Spinal cord (tissue), 9 donors: ENCODE measurements at regions not wholly inside any gene's neighbourhood (a gene's known extent, or its start where the extent isn't known, plus 50 kb on each side); places are given as distances from the start of the nearest gene placed in this dataset.
A peak's percentile ranks its signal among the peaks of the same experiment; 100 is the strongest.

ENCODE experiments used
- DNase-seq, 6 donors: peaks; one replicate each; pipeline versions ENCODE4 v3.0.0 to v3.0.0-alpha.2; 2013 to 2015; ENCODE audit warnings: low spot score in 6 of 6, low read depth in 4 of 6
- H3K27ac ChIP-seq: one replicate; pipeline ENCODE4 v1.5.1; 2013; ENCODE audit warnings: low read depth, low read length, control low read depth
- H3K27me3 ChIP-seq: one replicate; pipeline ENCODE4 v1.6.1; 2013; ENCODE audit warnings: low read length; ENCODE audit not compliant: control insufficient read depth, insufficient read depth
- H3K36me3 ChIP-seq: one replicate; pipeline ENCODE4 v1.6.1; 2013; ENCODE audit warnings: low read length; ENCODE audit not compliant: control insufficient read depth, insufficient read depth
- H3K4me1 ChIP-seq: one replicate; pipeline ENCODE4 v1.6.1; 2013; ENCODE audit warnings: low read length; ENCODE audit not compliant: control insufficient read depth, insufficient read depth
- H3K4me3 ChIP-seq: one replicate; pipeline ENCODE4 v1.5.1; 2013; ENCODE audit warnings: low read depth, low read length, control low read depth
- H3K9me3 ChIP-seq: one replicate; pipeline ENCODE4 v1.6.1; 2013; ENCODE audit warnings: low read length; ENCODE audit not compliant: control insufficient read depth, insufficient read depth
- WGBS: methylation state at CpG from one replicate; pipeline ENCODE4 v1.1.5; 2013; ENCODE audit warnings: missing lambda C conversion rate; ENCODE audit not compliant: insufficient coverage; 5-methylcytosine and 5-hydroxymethylcytosine counted together
- donor health status: healthy.

- DNase-seq = no peak
- WGBS = 61% methylated on average over 2 of the region's 3 CpGs
- Histone ChIP-seq H3K4me1 (no peaks in the 10 kb centered on the region), H3K27me3 (no peaks in the 10 kb centered on the region), H3K4me3 (no peak overlapping the region), H3K36me3 (no peaks in the 10 kb centered on the region), H3K27ac (no peak overlapping the region), H3K9me3 (no peaks in the 10 kb centered on the region)
Observed at GRCh38 chrX:137313627-137314026, 252.3 kb upstream of the ZIC3 start.

GRCh38 chrX:137305404-137305803 lies 260.5 kb upstream of the ZIC3 start:
- H3K27ac ChIP-seq = no peak overlapping the region
- H3K4me3 ChIP-seq = no peak overlapping the region
- H3K36me3 ChIP-seq = no peaks in the 10 kb centered on the region
- no peaks in the 10 kb centered on the region for H3K27me3 ChIP-seq
- no peak for DNase-seq
- no peaks in the 10 kb centered on the region for H3K9me3 ChIP-seq
- no peaks in the 10 kb centered on the region for H3K4me1 ChIP-seq

GRCh38 chrX:137297167-137297566 lies 263.4 kb upstream of the GPR101 start:
- Histone ChIP-seq H3K36me3 (no peaks in the 10 kb centered on the region), H3K4me1 (no peaks in the 10 kb centered on the region), H3K4me3 (no peak overlapping the region), H3K9me3 (no peaks in the 10 kb centered on the region), H3K27ac (no peak overlapping the region), H3K27me3 (no peaks in the 10 kb centered on the region)
- WGBS = 67% methylated on average over 2 of the region's 4 CpGs
- no peak for DNase-seq

GRCh38 chrX:137290011-137290410 lies 256.2 kb upstream of the GPR101 start:
- H3K36me3 ChIP-seq = no peaks in the 10 kb centered on the region
- no peaks in the 10 kb centered on the region for H3K27me3 ChIP-seq
- no peaks in the 10 kb centered on the region for H3K4me1 ChIP-seq
- H3K27ac ChIP-seq = no peak overlapping the region
- H3K9me3 ChIP-seq = no peaks in the 10 kb centered on the region
- DNase-seq = peak in 1 of 6 donors; percentile 13
- H3K4me3 ChIP-seq = no peak overlapping the region
- 22% methylated on average over 1 of the region's 3 CpGs for WGBS

GRCh38 chrX:137287191-137287590 lies 253.4 kb upstream of the GPR101 start:
- Histone ChIP-seq H3K27ac (no peak overlapping the region), H3K4me1 (no peaks in the 10 kb centered on the region), H3K27me3 (no peaks in the 10 kb centered on the region), H3K9me3 (no peaks in the 10 kb centered on the region), H3K36me3 (no peaks in the 10 kb centered on the region), H3K4me3 (no peak overlapping the region)
- peak in 1 of 6 donors; percentile 54 for DNase-seq
- no CpG with 5 or more reads among the region's 3 CpGs for WGBS

- Histone ChIP-seq H3K4me3 (no peak overlapping the region), H3K4me1 (no peaks in the 10 kb centered on the region), H3K9me3 (no peaks in the 10 kb centered on the region), H3K27ac (no peak overlapping the region), H3K36me3 (no peaks in the 10 kb centered on the region), H3K27me3 (no peaks in the 10 kb centered on the region)
- DNase-seq = no peak
- WGBS = no CpG with 5 or more reads among the region's 2 CpGs
Observed at GRCh38 chrX:137286423-137286822, 252.6 kb upstream of the GPR101 start.

- no peaks in the 10 kb centered on the region for H3K4me1 ChIP-seq
- no peaks in the 10 kb centered on the region for H3K9me3 ChIP-seq
- no peaks in the 10 kb centered on the region for H3K36me3 ChIP-seq
- H3K27ac ChIP-seq = no peak overlapping the region
- no peaks in the 10 kb centered on the region for H3K27me3 ChIP-seq
- DNase-seq = no peak
- no peak overlapping the region for H3K4me3 ChIP-seq
- WGBS = 60% methylated on average over 1 of the region's 4 CpGs
Observed at GRCh38 chrX:137278825-137279224, 245.0 kb upstream of the GPR101 start.

- no peaks in the 10 kb centered on the region for H3K9me3 ChIP-seq
- no peak overlapping the region for H3K4me3 ChIP-seq
- no peak for DNase-seq
- H3K27ac ChIP-seq = no peak overlapping the region
- WGBS = no CpG with 5 or more reads among the region's 3 CpGs
- no peaks in the 10 kb centered on the region for H3K27me3 ChIP-seq
- no peaks in the 10 kb centered on the region for H3K36me3 ChIP-seq
- no peaks in the 10 kb centered on the region for H3K4me1 ChIP-seq
Observed at GRCh38 chrX:137263374-137263773, 229.6 kb upstream of the GPR101 start.

GRCh38 chrX:137245183-137245582 lies 211.4 kb upstream of the GPR101 start:
- H3K27ac ChIP-seq = no peak overlapping the region
- 60% methylated on average over 1 of the region's 2 CpGs for WGBS
- no peaks in the 10 kb centered on the region for H3K36me3 ChIP-seq
- H3K9me3 ChIP-seq = no peaks in the 10 kb centered on the region
- H3K4me1 ChIP-seq = no peaks in the 10 kb centered on the region
- no peak for DNase-seq
- H3K4me3 ChIP-seq = no peak overlapping the region
- H3K27me3 ChIP-seq = no peaks in the 10 kb centered on the region

- DNase-seq = peak in 1 of 6 donors; percentile 4
Observed at GRCh38 chrX:137236837-137237236, 203.0 kb upstream of the GPR101 start.

More at GRCh38 chrX:137236837-137237236, 203.0 kb upstream of the GPR101 start:
- H3K4me3 ChIP-seq = no peak overlapping the region
- H3K4me1 ChIP-seq = no peaks in the 10 kb centered on the region
- peaks cover 2% of the 10 kb centered on the region for H3K27me3 ChIP-seq
- no peaks in the 10 kb centered on the region for H3K36me3 ChIP-seq
- 54% methylated on average over 4 of the region's 4 CpGs for WGBS
- H3K9me3 ChIP-seq = no peaks in the 10 kb centered on the region
- no peak overlapping the region for H3K27ac ChIP-seq
